Adipocyte (in vitro differentiated cells): ENCODE measurements at regions not wholly inside any gene's neighbourhood (a gene's known extent, or its start where the extent isn't known, plus 50 kb on each side); places are given as distances from the start of the nearest gene placed in this dataset.
"Not testable (repeated sequence)": the region's sequence is repeated elsewhere in the genome, so short reads cannot be mapped to it uniquely, and the experiment has no call there.

ENCODE experiments used
- DNase-seq: peaks from one replicate; pipeline ENCODE4 v3.0.0-alpha.2; 2015; ENCODE audit warnings: low read depth
- H3K27me3 ChIP-seq: replicated peaks from 2 replicates; pipeline ENCODE4 v1.7.0; 2013; ENCODE audit warnings: mild to moderate bottlenecking, low read length, moderate library complexity; ENCODE audit not compliant: control insufficient read depth, insufficient read depth
- H3K36me3 ChIP-seq: 2 replicates; pipeline ENCODE4 v1.7.0; 2013; ENCODE audit warnings: low read length, mild to moderate bottlenecking, moderate library complexity; ENCODE audit not compliant: control insufficient read depth, insufficient read depth, severe bottlenecking
- H3K4me1 ChIP-seq: 2 replicates; pipeline ENCODE4 v1.7.0; 2013; ENCODE audit warnings: mild to moderate bottlenecking, low read length, moderate library complexity; ENCODE audit not compliant: control insufficient read depth, insufficient read depth
- H3K4me3 ChIP-seq: 2 replicates; pipeline ENCODE4 v1.7.0; 2013; ENCODE audit warnings: mild to moderate bottlenecking, low read length, moderate library complexity
- H3K9ac ChIP-seq: 2 replicates; pipeline ENCODE4 v1.7.0; 2013; ENCODE audit warnings: mild to moderate bottlenecking, low read length, moderate library complexity
- H3K9me3 ChIP-seq: 2 replicates; pipeline ENCODE4 v1.7.0; 2013; ENCODE audit warnings: mild to moderate bottlenecking, low read length, moderate library complexity; ENCODE audit not compliant: control insufficient read depth

DNA sequence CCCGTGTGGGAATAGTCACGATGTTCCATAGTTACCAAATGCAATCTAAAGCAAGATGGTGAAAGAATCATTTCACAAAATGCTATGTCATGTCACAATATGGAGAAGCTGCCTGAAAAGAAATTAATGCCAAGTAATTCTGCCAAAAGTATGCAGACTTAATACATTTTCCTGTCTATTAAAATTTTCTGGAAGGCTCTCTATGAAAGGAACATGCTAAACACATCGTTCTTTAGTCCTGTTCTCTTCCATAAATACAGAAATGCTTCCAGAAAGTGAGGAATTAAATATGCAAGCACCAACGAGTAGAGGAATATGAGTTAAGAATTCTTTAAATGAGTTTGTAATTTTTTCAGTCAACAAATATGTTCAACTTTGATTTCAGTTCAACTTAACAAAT, 266.8 kb upstream of the CRBN start:
- no peak overlapping the region for H3K4me3 ChIP-seq
- H3K4me1 ChIP-seq: no peaks in the 10 kb centered on the region
- DNase-seq: no peak
- H3K9ac ChIP-seq: no peak overlapping the region
- no peaks in the 10 kb centered on the region for H3K27me3 ChIP-seq
- H3K9me3 ChIP-seq: peaks cover 6% of the 10 kb centered on the region
- no peaks in the 10 kb centered on the region for H3K36me3 ChIP-seq

DNA sequence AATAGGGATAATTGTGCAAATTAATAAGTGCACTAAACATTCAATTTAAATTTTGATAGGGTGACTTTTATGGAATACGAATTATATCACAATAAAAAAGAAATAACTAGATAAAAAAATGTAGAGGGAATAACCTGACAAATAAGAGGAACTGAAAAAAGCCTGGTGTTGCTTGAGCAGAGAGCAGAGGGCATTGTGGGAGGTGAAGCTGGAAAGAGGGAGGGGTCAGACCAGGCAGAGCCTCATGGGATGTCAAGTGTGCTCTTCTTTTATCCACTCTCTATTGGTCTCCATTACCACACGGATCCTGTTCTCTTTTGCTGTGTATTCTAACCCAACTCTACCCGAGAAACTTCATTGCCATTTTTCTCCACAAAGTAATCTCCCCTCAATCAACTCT, 264.0 kb upstream of the CRBN start:
- DNase-seq: no peak
- no peak overlapping the region for H3K9ac ChIP-seq
- no peak overlapping the region for H3K4me3 ChIP-seq
- H3K36me3 ChIP-seq: no peaks in the 10 kb centered on the region
- H3K27me3 ChIP-seq: no peaks in the 10 kb centered on the region
- H3K4me1 ChIP-seq: no peaks in the 10 kb centered on the region
- peaks cover 3% of the 10 kb centered on the region for H3K9me3 ChIP-seq

DNA sequence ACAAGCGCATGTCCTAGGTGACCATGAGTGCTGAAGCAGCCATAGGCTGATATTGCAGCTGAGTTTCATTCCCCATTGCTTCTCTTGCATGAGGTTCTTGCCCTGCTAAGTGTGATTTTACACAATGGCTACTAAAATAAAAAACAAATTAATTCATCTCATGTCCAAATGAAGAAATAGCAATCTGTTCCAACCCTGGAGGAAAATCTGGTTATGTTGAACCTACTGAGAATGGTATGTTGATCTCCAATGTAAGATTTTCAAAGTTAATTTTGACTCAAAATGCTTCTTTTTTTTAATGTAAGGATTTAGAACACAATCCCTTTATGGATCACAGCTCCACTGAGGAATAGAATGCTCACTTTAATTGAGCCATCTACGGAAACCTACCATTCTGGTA, 254.2 kb upstream of the CRBN start:
- Histone ChIP-seq H3K9me3 (peaks cover 13% of the 10 kb centered on the region), H3K36me3 (no peaks in the 10 kb centered on the region), H3K9ac (no peak overlapping the region), H3K4me3 (no peak overlapping the region), H3K27me3 (no peaks in the 10 kb centered on the region), H3K4me1 (no peaks in the 10 kb centered on the region)
- no peak for DNase-seq

DNA sequence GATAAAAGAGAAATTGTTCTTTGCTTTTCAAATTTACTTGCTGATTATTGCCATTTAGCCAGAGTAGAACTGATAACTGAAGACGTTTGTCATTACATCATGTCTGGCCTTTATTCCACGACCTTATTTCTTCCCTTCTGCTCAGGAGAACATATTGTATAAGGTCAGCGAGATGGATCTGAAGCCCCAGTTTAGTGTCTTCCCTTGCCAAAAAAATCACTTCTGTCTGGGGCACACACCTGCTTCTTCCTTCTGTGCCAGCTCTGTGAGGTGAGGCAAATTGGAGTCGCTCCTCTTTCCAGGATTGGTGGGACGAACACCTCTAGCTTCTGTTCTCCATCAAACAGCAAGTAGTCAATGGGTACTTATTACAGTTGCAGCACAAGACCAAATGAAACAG, 250.3 kb upstream of the CRBN start:
- H3K4me1 ChIP-seq: no peaks in the 10 kb centered on the region
- H3K27me3 ChIP-seq: no peaks in the 10 kb centered on the region
- H3K4me3 ChIP-seq: no peak overlapping the region
- no peak for DNase-seq
- H3K9ac ChIP-seq: no peak overlapping the region
- H3K36me3 ChIP-seq: no peaks in the 10 kb centered on the region
- peaks cover 10% of the 10 kb centered on the region for H3K9me3 ChIP-seq

DNA sequence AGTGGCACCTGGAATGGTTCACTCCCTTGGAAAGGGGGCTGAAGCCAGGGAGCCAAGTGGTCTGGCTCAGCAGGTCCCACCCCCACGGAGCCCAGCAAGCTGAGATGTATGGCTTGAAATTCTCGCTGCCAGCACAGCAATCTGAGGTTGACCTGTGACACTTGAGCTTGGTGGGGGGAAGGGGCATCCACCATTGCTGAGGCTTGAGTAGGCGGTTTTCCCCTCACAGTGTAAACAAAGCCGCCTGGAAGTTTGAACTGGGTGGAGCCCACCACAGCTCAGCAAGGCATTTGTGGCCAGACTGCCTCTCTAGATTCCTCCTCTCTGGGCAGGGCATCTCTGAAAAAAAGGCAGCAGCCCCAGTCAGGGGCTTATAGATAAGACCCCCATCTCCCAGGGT, 228.2 kb upstream of the CRBN start:
- not testable (repeated sequence) for H3K4me1 ChIP-seq, H3K4me3 ChIP-seq, H3K36me3 ChIP-seq, DNase-seq, H3K27me3 ChIP-seq, H3K9ac ChIP-seq
- H3K9me3 ChIP-seq: peaks cover 18% of the 10 kb centered on the region

DNA sequence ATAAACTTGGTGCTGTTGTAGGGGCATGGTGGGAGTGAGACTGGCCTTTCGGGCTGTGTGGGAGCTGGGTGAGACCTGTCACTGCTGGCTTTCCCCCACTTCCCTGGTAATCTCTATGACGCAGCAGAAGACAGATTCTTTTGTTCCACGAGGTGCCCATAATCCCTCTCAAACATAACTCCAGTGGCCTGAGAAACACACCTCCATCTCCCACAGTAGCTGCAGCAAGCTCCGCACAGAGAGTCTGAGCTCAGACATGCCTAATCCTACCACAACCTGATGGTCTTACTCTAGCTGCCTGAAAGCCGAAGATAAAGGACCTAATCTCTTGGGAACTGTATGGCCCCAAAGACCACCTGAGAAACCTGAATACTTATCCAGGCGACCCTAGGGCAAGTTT, 225.6 kb upstream of the CRBN start:
- H3K4me1 ChIP-seq: no peaks in the 10 kb centered on the region
- H3K27me3 ChIP-seq: no peaks in the 10 kb centered on the region
- no peak for DNase-seq
- peaks cover 22% of the 10 kb centered on the region for H3K9me3 ChIP-seq
- H3K36me3 ChIP-seq: no peaks in the 10 kb centered on the region
- H3K9ac ChIP-seq: no peak overlapping the region
- no peak overlapping the region for H3K4me3 ChIP-seq

DNA sequence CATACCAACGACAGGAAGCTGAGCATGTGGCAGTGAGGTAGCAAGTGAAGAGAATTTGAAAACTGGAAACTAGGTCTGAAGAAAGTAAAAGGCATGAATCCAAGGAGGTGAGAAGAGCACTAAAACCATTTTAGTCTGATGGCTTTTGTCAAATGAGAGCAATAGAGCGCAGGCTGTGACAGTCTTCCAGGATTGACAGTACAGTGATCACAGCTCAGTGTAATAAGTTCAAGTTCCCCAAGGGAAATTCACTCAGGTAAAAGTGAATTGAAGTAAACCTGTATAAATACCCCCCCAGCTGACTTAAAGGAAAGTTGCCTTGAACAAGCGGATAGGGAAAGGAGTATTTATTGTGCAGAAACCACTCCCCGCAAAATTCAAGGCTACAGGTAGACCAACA, 224.2 kb upstream of the CRBN start:
- H3K4me1 ChIP-seq: no peaks in the 10 kb centered on the region

DNA sequence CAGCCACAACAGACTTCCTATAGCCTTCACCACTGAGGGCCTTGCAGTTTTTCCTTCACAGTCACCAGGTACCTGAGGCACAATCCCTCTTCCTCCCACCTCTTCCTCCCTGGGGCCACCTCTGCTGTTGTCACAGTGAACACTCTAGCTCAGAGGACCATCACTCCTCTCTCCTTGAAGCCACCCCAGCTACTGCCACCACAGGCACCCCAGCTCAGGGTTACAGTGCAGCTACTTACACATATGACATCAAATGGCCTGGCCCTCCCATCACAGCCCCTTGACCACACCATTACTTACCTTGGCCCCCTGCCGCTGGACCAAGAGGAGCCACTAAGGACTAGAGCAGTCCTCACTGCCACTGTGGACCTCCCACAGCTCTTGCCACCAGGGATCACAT, 213.5 kb upstream of the CRBN start:
- Histone ChIP-seq H3K36me3 (no peaks in the 10 kb centered on the region), H3K9me3 (peaks cover 7% of the 10 kb centered on the region), H3K4me1 (no peaks in the 10 kb centered on the region), H3K9ac (no peak overlapping the region), H3K27me3 (no peaks in the 10 kb centered on the region), H3K4me3 (no peak overlapping the region)
- no peak for DNase-seq

More for the DNA sequence above, 224.2 kb upstream of the CRBN start:
- no peak overlapping the region for H3K4me3 ChIP-seq
- no peak for DNase-seq
- peaks cover 28% of the 10 kb centered on the region for H3K9me3 ChIP-seq
- H3K36me3 ChIP-seq: no peaks in the 10 kb centered on the region
- no peak overlapping the region for H3K9ac ChIP-seq
- H3K27me3 ChIP-seq: no peaks in the 10 kb centered on the region

DNA sequence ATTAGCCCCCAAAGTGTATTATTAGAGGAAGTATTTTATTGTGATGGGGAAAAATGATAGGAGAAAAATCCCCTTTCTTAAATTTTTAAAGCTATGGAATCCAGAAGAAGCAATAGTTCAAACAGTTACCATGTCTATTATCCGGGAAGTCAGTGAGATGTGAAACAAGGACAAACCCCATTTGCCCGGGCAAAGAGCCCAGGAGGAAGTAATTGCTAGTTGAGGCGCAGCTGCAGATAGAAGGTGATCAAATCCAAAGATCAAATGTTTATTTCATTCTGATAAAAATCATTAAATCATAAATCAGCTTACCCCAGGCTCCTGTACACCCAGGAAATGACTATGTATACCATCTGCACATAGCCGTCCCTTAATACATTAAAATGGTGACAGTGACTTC, 204.0 kb upstream of the CRBN start:
- Histone ChIP-seq H3K4me3 (no peak overlapping the region), H3K4me1 (no peaks in the 10 kb centered on the region), H3K9me3 (peaks cover 2% of the 10 kb centered on the region), H3K9ac (no peak overlapping the region), H3K27me3 (no peaks in the 10 kb centered on the region), H3K36me3 (no peaks in the 10 kb centered on the region)
- DNase-seq: no peak

DNA sequence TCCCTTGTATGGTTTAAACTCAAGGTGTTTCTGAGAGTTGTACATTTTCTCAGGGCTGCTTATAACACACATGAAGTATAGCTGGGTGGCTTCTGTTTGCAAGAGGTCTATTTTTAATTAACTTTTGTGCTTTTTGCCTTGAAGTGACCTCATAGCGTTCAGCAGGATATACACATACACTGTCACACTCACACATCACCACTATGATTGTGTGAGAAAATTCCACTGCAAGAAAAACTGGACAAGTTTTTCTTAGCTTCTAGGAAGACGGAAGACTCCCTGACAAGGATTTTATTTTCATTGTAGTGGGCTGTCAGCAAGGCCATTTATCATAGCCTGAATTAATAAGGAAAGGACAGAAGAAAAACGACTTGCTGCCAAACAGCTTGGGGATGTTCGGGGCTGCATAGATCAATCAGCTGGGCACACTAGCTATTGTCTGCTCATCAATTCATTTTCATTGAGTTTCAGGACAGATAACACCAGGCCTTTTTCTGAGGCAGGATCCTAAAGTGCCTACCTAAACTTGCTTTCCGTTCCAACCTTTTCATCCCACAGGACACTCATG, 192.8 kb upstream of the CRBN start:
- Histone ChIP-seq H3K9me3 (peaks cover 28% of the 10 kb centered on the region), H3K27me3 (no peaks in the 10 kb centered on the region), H3K36me3 (no peaks in the 10 kb centered on the region), H3K9ac (no peak overlapping the region), H3K4me3 (no peak overlapping the region), H3K4me1 (no peaks in the 10 kb centered on the region)
- no peak for DNase-seq

DNA sequence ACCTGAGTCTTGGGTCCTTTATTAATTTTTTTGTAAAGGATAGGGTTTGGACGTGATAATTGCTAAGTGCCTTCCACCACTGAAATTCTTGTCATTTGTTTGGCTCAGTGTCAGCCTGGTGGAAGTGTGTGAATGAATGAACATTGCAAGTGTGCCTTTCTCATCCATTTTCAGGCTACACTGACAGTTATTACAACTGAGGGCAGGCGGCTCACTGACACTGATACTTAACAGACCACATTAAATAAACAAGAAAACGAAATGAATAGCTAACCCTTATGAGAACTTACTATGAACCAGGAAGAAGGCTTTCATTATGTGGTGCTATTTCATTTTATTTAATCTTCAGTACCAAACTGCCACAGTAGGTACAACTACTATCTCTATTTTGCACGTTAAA, 188.8 kb upstream of the CRBN start:
- DNase-seq: no peak
- no peaks in the 10 kb centered on the region for H3K36me3 ChIP-seq
- peaks cover 5% of the 10 kb centered on the region for H3K9me3 ChIP-seq
- H3K27me3 ChIP-seq: no peaks in the 10 kb centered on the region
- H3K9ac ChIP-seq: no peak overlapping the region
- H3K4me3 ChIP-seq: no peak overlapping the region
- no peaks in the 10 kb centered on the region for H3K4me1 ChIP-seq

DNA sequence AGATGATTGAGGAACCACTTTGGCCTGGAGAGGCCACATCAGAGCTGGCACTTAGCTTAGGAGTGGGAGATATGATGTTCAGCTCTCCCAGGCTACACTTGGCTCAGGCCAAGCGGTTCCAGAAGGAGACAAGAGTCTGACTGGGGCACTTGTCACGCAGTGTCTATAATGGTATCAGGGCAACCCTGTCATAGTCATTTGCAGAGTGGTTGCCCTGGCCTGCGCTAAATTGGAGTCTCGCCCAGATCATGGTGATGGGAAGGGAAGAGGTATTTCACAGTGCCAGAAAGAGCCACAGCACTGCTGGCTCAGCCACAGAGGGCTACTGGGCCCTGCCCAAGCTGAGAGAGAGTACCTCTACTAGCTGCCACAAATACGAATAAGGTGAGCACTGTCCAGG, 186.9 kb upstream of the CRBN start:
- no peak for DNase-seq
- H3K4me1 ChIP-seq: no peaks in the 10 kb centered on the region
- H3K9me3 ChIP-seq: no peaks in the 10 kb centered on the region
- H3K36me3 ChIP-seq: no peaks in the 10 kb centered on the region
- H3K4me3 ChIP-seq: no peak overlapping the region
- no peak overlapping the region for H3K9ac ChIP-seq
- H3K27me3 ChIP-seq: no peaks in the 10 kb centered on the region
